CMK (cell line): ENCODE measurements at regions not wholly inside any gene's neighbourhood (a gene's known extent, or its start where the extent isn't known, plus 50 kb on each side); places are given as distances from the start of the nearest gene placed in this dataset.

ENCODE experiments used
- DNase-seq: peaks from one replicate; pipeline ENCODE4 v3.0.0-alpha.2; 2010; ENCODE audit warnings: low read depth

GRCh38 chr5:167973126-167973525 is 318.3 kb upstream of the WWC1 start:
- no peak for DNase-seq

DNA sequence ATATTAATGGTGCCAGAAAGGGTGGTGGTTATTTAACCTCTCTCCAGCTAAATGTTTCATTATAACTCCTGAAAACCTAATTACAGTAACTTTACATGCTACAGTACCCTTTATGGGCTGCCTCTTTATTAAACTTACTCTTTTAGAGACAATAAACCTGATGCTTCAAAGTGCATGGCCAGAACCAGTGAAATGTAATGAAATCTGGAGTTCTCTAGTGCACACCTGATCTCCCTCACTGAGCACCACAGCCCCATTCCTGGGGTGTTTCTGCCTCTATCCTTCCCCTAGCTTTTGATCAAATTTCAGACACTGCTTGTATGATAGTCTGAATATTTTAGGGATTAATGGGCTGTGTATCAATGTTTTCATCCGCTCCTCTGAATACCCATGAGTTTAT is 306.5 kb upstream of the WWC1 start:
- no peak for DNase-seq

GRCh38 chr5:167985373-167985772 is 306.1 kb upstream of the WWC1 start:
- no peak for DNase-seq

GRCh38 chr5:167987490-167988280 is 303.8 kb upstream of the WWC1 start:
- no peak for DNase-seq

DNA sequence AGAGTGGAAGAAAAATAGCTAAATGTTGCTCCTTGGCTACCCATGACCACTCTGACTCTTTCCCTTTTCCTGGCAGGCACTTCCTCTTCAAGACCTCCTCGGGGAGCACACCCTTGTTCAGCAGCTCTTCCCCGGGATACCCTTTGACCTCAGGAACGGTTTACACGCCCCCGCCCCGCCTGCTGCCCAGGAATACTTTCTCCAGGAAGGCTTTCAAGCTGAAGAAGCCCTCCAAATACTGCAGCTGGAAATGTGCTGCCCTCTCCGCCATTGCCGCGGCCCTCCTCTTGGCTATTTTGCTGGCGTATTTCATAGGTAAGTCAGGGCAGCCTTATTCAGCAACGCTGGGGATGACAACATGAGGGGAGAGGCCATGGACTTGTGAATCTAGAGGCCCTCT is 298.6 kb upstream of the WWC1 start:
- no peak for DNase-seq

DNA sequence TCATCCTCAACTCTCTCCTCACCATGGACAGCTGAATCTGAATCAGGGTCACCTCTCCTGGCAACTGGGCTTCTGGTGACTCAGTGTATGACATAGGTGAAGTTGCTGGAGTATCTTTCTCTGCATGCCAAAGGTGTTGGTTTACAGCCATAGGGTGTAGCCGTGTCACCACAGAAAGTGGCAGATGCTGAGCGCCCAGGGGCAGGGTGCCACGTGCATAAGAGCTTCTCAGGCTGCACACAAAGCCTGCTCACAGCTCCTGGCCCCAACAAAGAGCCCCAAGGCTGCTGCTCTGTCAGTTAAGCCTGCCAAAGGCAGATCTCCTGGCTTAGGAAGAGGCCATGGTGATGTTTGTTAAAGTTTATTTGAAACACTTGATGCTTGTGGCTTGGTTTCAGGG is 297.7 kb upstream of the WWC1 start:
- DNase-seq = no peak

- DNase-seq = no peak
Observed at GRCh38 chr5:167995844-167996425, 295.5 kb upstream of the WWC1 start.

GRCh38 chr5:167998148-167998767 is 293.2 kb upstream of the WWC1 start:
- DNase-seq = no peak

DNA sequence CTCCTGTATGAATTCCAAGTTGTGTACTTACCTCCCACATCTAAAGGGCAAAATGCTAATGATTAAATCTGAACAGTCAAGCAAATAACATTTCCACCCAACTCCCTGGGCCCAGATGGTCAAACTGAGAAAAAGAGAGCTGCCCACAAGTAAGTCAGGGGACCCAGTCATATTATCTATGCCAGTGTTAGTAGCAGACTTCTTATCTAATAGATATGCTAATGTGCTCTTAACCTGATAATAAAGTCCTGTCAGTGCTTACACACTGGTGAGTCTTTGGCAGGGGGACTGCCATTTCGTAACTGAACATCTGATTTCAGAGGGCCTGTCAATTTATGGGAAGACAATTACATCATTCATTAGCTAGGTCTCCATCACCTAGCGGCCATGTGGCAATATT is 292.3 kb upstream of the WWC1 start:
- no peak for DNase-seq

DNA sequence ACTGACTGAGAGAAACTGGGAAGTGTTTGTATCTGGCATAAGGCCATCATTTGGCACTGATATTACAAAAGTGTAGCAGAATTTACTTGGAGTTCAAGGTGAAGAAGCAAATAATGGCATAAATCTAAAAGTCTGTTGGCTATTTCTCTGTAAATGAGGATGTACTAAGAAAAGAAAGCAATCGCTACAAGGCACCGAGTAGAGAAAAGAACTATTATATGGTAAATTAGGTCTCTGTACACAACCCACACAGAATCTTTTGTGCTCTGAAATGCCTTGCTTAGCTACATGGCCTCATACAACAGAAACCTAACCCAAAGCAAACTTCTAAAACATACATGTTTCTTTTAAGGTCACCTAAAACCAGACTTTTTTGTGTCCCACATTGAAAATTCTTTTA is 290.1 kb upstream of the WWC1 start:
- no peak for DNase-seq

DNA sequence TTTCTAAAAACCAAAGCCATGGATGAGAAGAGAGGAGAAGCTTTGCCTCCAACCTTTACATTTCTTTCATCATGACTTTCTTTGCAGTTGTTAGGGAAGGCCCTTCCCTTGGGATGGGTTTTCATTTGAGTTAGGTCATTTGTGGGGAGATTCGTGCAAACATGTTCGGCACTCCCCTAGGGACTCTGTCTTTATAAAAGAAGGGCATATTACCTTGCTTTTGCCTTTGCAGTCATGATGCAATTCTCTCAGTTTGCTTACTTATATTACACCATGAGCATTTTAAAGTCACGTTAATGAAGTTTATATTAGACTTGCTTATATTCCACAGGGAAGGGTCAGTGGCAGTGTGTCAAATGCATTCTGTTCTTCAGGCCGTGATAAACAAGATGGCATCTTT is 289.3 kb upstream of the WWC1 start:
- no peak for DNase-seq

DNA sequence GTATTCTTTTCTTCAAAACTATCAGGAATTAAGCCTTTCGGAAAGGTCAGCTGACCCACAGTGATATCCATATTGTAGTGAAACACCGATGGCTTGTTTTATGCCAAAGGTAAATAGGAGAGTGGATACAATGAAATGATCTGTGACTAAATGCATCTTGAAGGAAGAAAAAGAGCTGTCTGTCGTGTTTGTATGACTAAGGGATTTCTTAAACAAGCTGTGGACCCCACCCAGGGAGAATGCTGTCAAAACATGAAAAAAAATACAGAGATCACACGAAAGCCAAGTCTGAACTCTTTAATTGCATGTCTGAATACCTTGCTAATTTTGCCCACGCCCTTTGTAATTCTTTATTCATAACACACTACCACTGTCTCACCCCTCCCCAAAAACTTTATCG is 286.4 kb upstream of the WWC1 start:
- DNase-seq = no peak

GRCh38 chr5:168005936-168006335 is 285.5 kb upstream of the WWC1 start:
- DNase-seq = no peak

DNA sequence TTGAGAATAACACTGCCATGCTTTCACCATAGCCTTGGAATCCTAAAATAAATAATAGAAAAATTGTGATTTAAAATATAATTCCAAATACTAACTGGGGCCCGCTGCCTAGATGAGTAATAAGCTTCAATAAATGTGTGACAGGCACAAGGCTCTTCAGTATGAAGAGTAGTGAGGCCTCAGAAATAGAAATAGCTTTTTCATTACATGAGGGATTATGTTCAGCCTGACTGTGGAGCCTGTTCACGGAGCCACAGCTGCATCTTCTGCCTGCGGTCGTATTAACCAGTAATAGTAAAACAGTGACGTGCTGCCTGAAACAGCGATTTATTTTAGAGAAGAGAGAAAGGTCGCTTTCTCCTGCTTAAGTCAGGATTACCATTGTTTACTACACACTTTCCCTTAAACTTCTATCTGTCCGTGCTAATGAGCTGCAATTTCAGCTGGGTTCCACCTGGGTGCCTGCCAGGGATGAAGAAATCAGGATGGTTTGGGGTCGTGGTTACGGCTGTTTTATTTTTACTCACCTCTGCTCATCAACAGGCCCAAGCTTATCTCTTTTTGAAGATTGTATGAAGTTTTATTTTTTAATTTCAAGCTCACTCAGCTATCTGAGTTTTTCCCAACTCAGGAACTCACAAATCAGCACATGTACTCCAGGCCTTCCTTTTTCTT is 284.9 kb upstream of the WWC1 start:
- DNase-seq = no peak

GRCh38 chr5:168007286-168007685 is 284.2 kb upstream of the WWC1 start:
- DNase-seq = no peak

- no peak for DNase-seq
Observed at GRCh38 chr5:168008555-168008954, 282.9 kb upstream of the WWC1 start.

DNA sequence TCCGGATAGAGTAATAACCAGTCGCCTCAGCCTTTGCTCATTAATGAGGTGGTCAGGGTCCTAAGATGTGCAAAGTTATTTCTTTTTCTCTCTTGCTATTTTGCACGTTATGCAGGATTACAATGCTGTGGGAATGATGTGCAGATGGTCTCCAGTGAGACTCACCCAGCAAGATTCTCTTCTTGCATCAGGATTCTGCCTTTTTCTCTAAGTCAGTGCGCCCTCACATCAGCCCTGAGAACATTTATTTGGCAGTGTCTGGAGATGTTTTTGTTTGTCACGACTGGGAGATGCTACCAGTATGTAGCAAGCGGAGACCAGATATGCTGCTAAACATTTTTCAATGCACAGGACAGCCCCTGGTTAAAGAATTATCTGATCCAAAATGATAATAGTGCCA is 280.3 kb upstream of the WWC1 start:
- DNase-seq = no peak

DNA sequence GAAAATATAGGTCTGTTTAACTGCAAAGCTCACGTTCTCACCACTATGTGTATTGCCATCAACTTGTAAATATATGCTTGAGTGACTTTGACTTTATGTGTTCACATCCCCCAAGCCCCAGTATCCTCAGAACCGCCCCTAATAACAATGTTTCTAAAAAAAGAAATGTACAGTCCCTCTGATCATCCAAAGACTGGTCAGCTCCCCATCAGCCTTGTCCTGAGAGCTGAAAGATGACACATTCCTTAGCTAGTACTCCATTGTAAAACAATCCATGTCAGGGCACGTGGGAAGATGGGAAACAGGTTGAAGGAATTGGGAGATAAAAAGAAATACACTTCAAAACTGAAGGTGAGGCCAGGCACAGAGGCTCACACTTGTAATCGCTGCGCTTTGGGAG is 279.4 kb upstream of the WWC1 start:
- no peak for DNase-seq

- no peak for DNase-seq
Observed at GRCh38 chr5:168013546-168013945, 277.9 kb upstream of the WWC1 start.

DNA sequence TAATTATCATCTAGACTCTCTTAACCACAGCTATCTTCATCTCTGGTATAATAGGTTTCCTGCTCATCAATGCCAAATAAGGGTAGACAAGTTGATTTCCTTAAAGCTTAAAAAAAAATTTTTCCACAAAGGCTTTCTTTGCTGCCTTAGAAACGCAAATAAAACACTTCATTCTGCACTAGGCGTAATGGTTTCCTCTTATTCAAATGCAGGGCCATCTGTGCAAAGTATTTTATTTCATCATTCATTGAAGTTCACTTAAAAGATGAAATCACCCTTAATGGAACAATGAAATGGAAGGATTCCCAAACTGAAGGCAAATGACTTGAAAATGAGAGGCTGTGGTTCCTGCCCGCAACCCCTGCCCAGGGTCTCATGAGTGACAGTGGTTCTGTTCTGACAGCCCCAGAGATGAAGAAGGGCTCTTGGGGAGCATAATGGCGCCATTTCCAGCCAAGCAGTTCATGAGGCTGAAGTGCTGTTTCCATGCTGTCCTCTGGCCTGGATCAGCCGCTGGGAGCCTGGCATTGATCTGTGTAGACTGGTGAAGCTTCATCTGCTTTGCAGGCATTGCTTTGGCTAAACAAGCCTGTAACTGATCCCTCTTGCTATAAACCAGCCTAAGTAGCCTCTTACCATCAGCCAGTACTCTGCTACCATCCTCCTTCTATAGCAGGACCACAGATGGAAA is 276.9 kb upstream of the WWC1 start:
- DNase-seq = no peak

- no peak for DNase-seq
Observed at GRCh38 chr5:168015506-168015905, 275.9 kb upstream of the WWC1 start.

DNA sequence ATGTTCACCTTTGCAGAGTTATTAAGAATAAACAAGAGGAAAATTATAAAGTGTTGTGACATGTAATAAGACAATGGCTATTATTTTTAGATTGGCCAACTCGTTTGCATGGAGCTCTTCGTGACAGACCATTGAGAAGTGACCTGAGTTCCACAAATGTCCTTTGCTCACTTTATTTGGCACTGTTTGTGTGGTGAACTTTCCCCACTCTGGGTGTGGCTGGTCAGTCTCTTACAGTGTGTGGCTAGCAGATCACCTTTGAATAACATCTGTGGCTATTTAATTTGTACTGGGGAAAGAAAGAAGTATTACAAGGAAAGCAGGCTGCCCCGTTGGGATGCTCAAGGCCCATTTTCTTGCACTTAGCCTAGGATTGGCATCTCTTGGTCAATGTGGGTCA is 274.1 kb upstream of the WWC1 start:
- no peak for DNase-seq
